HEK293 (cell line): ENCODE measurements at regions not wholly inside any gene's neighbourhood (a gene's known extent, or its start where the extent isn't known, plus 50 kb on each side); places are given as distances from the start of the nearest gene placed in this dataset.

Experiments
- CTCF ChIA-PET: fragments of 350-600 bp; formaldehyde crosslinking; extraction: SDS; loops from one replicate; lab custom pipeline; 2021; ENCODE audit warnings: antibody characterized with exemption; lab: Yijun Ruan, JAX
- POLR2A ChIA-PET: fragments of 300-600 bp; formaldehyde crosslinking; extraction: SDS; loops from one replicate; lab custom pipeline; 2020; ENCODE audit warnings: antibody characterized with exemption, inconsistent platforms; lab: Yijun Ruan, JAX
- H3K27ac ChIP-seq: fragments of 200-500 bp; sonication (Bioruptor generic); 2 replicates; pipeline ENCODE4 v1.5.1; 2014; ENCODE audit warnings: low read depth, low read length, control low read depth, inconsistent platforms; ENCODE audit errors: extremely low read depth
- H3K36me3 ChIP-seq, 2 experiments: fragments of 200-500 bp in 1 of 2; sonication (Bioruptor generic) in 1 of 2; 1 replicate in 1 of 2; 2 replicates in 1 of 2; pipeline ENCODE4 v1.5.1; 2014 to 2017; ENCODE audit warnings: inconsistent platforms in 2 of 2, low read length in 2 of 2; ENCODE audit not compliant: control insufficient read depth in 2 of 2, insufficient read depth in 1 of 2
- H3K4me1 ChIP-seq: fragments of 200-500 bp; sonication (Bioruptor generic); 2 replicates; pipeline ENCODE4 v1.5.1; 2014; ENCODE audit warnings: mild to moderate bottlenecking, low read length, inconsistent platforms; ENCODE audit not compliant: control insufficient read depth, insufficient read depth
- H3K4me3 ChIP-seq: 2 replicates; pipeline ENCODE4 v1.5.1; 2011; ENCODE audit warnings: low read depth, mild to moderate bottlenecking, control low read depth, low read length, moderate library complexity
- H3K9me3 ChIP-seq: fragments of 200-500 bp; sonication (Bioruptor generic); 2 replicates; pipeline ENCODE4 v1.5.1; 2014; ENCODE audit warnings: low read depth, low read length, inconsistent platforms; ENCODE audit not compliant: control insufficient read depth, insufficient read depth
- BCL11B ChIP-seq: fragments of 450-650 bp; formaldehyde crosslinking; IDR thresholded peaks from 2 replicates; pipeline ENCODE4 v1.5.1; 2016; ENCODE audit warnings: low read depth, missing biosample characterization, missing genetic modification characterization
- CTCF ChIP-seq: fragments of 450-650 bp; formaldehyde crosslinking; IDR thresholded peaks from 2 replicates; pipeline ENCODE4 v1.5.1; 2016; ENCODE audit warnings: missing biosample characterization, missing genetic modification characterization
- INSM2 ChIP-seq: fragments of 450-650 bp; formaldehyde crosslinking; IDR thresholded peaks from 2 replicates; pipeline ENCODE4 v1.5.1; 2016; ENCODE audit warnings: missing biosample characterization, missing genetic modification characterization
- PRDM2 ChIP-seq: fragments of 450-650 bp; formaldehyde crosslinking; IDR thresholded peaks from 2 replicates; pipeline ENCODE4 v1.5.1; 2016; ENCODE audit warnings: missing biosample characterization, missing genetic modification characterization, borderline replicate concordance
- TRIM28 ChIP-seq: IDR thresholded peaks from 2 replicates; pipeline ENCODE4 v1.6.1; 2011; ENCODE audit warnings: low read length, control low read depth, borderline replicate concordance
- ZBTB10 ChIP-seq: fragments of 450-650 bp; formaldehyde crosslinking; IDR thresholded peaks from 2 replicates; pipeline ENCODE4 v1.5.1; 2016; ENCODE audit warnings: missing biosample characterization, missing genetic modification characterization
- ZNF16 ChIP-seq: fragments of 450-650 bp; formaldehyde crosslinking; IDR thresholded peaks from 2 replicates; pipeline ENCODE4 v1.5.1; 2016; ENCODE audit warnings: low read depth, missing biosample characterization, missing genetic modification characterization
- ZNF214 ChIP-seq: fragments of 450-650 bp; formaldehyde crosslinking; IDR thresholded peaks from 2 replicates; pipeline ENCODE4 v1.5.1; 2017; ENCODE audit warnings: missing biosample characterization, mild to moderate bottlenecking, missing genetic modification characterization, borderline replicate concordance
- ZNF354C ChIP-seq: fragments of 450-650 bp; formaldehyde crosslinking; IDR thresholded peaks from 2 replicates; pipeline ENCODE4 v1.5.1; 2016; ENCODE audit warnings: missing biosample characterization, missing genetic modification characterization, low read depth, borderline replicate concordance
- ZNF426 ChIP-seq: fragments of 450-650 bp; formaldehyde crosslinking; IDR thresholded peaks from 2 replicates; pipeline ENCODE4 v1.5.1; 2017; ENCODE audit warnings: missing biosample characterization, missing genetic modification characterization, mild to moderate bottlenecking, inconsistent platforms, moderate library complexity
- ZNF449 ChIP-seq: fragments of 450-650 bp; formaldehyde crosslinking; IDR thresholded peaks from 2 replicates; pipeline ENCODE4 v1.5.1; 2017; ENCODE audit warnings: missing biosample characterization, mild to moderate bottlenecking, missing genetic modification characterization, moderate library complexity
- ZNF473 ChIP-seq: fragments of 450-650 bp; formaldehyde crosslinking; IDR thresholded peaks from 2 replicates; pipeline ENCODE4 v1.5.1; 2017; ENCODE audit warnings: missing biosample characterization, missing genetic modification characterization
- ZNF548 ChIP-seq: fragments of 450-650 bp; formaldehyde crosslinking; IDR thresholded peaks from 2 replicates; pipeline ENCODE4 v1.5.1; 2016; ENCODE audit warnings: missing biosample characterization, missing genetic modification characterization
- ZNF560 ChIP-seq: fragments of 450-650 bp; formaldehyde crosslinking; IDR thresholded peaks from 2 replicates; pipeline ENCODE4 v1.5.1; 2017; ENCODE audit warnings: missing biosample characterization, missing genetic modification characterization, borderline replicate concordance
- ZNF610 ChIP-seq: fragments of 450-650 bp; formaldehyde crosslinking; IDR thresholded peaks from 2 replicates; pipeline ENCODE4 v1.5.1; 2016; ENCODE audit warnings: missing biosample characterization, missing genetic modification characterization, borderline replicate concordance
- ZNF707 ChIP-seq: fragments of 450-650 bp; formaldehyde crosslinking; IDR thresholded peaks from 2 replicates; pipeline ENCODE4 v1.5.1; 2016; ENCODE audit warnings: missing biosample characterization, missing genetic modification characterization
- ZSCAN5A ChIP-seq: fragments of 450-650 bp; formaldehyde crosslinking; IDR thresholded peaks from 2 replicates; pipeline ENCODE4 v1.5.1; 2016; ENCODE audit warnings: missing biosample characterization, missing genetic modification characterization
- TF ChIP-seq, protein P1 (sequence below): fragments of 450-650 bp; formaldehyde crosslinking; IDR thresholded peaks from 2 replicates; pipeline ENCODE4 v1.5.1; 2017; ENCODE audit warnings: missing biosample characterization, missing genetic modification characterization

DNA sequence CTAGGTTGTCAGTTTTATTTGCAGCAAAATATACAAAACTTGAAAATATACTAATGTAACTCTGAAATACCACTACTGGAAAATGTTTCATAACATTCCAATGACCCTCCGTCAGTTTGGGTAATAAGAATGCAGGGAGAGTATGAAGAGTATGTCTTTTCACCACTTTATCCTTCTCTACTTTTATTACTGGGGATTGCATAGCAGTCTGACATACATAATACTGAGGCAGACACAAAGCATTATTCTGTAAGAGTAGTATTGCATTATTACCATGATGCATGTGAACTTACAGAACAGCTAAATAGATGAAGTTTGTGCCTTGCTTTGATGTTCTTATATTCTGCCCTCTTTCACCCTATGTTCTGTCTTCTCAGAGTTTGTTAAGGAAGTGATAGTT is 151.8 kb upstream of the TPK1 start:
- no peaks in the 10 kb centered on the region for H3K4me1 ChIP-seq
- CTCF ChIA-PET = interaction anchor here (0.6 kb wide), 1 partner anchor 7 kb away, joined by 3 read pairs; no protein-coding TSS in a partner anchor
- no peaks in the 10 kb centered on the region for H3K9me3 ChIP-seq
- POLR2A ChIA-PET = no interaction called here
- H3K27ac ChIP-seq = no peak overlapping the region
- no peak overlapping the region for H3K4me3 ChIP-seq
- TF ChIP-seq ZNF214 (tag by site-specific recombination) = no peak
- TF ChIP-seq ZNF707 = no peak
- no peak for TF ChIP-seq ZNF610
- no peak for TF ChIP-seq ZNF473 (tag by site-specific recombination)
- no peak for TF ChIP-seq ZNF560 (tag by site-specific recombination)
- TF ChIP-seq ZNF426 (tag by site-specific recombination) = no peak
- no peaks in the 10 kb centered on the region for H3K36me3 ChIP-seq

DNA sequence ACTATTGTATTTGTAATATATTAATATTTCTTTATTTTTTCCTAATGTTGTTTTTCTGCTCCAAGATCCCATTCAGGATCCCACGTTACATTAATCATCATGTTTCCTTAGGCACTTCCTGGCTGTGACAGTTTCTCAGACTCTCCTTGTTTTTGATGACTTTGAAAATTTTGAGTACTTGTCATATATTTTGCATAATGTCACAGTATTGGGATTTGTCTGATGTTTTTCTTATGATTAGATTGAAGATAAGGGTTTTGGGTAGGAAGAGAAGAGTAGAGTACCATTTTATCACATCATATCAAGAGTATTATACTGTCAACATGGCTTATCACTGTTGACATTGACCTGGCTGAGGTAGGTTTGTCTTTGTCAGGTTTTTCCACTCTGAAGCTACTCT is 146.3 kb upstream of the TPK1 start:
- Histone ChIP-seq H3K27ac (no peak overlapping the region), H3K9me3 (no peaks in the 10 kb centered on the region), H3K4me1 (no peaks in the 10 kb centered on the region), H3K36me3 (no peaks in the 10 kb centered on the region), H3K4me3 (no peak overlapping the region)
- CTCF ChIA-PET = no interaction called here
- POLR2A ChIA-PET = no interaction called here
- TF ChIP-seq PRDM2 (tag by site-specific recombination) = no peak
- TF ChIP-seq BCL11B (tag by site-specific recombination) = no peak
- TF ChIP-seq CTCF = no peak
- TF ChIP-seq TRIM28 = no peak
- TF ChIP-seq ZNF449 (tag by site-specific recombination) = no peak
- no peak for TF ChIP-seq ZSCAN5A (tag by site-specific recombination)
- TF ChIP-seq ZNF16 (tag by site-specific recombination) = no peak
- TF ChIP-seq INSM2 = no peak
- TF ChIP-seq ZBTB10 (tag by site-specific recombination) = no peak
- no peak for TF ChIP-seq ZNF354C (tag by site-specific recombination)
- TF ChIP-seq ZNF548 (tag by site-specific recombination) = no peak
- TF ChIP-seq, protein P1, sequence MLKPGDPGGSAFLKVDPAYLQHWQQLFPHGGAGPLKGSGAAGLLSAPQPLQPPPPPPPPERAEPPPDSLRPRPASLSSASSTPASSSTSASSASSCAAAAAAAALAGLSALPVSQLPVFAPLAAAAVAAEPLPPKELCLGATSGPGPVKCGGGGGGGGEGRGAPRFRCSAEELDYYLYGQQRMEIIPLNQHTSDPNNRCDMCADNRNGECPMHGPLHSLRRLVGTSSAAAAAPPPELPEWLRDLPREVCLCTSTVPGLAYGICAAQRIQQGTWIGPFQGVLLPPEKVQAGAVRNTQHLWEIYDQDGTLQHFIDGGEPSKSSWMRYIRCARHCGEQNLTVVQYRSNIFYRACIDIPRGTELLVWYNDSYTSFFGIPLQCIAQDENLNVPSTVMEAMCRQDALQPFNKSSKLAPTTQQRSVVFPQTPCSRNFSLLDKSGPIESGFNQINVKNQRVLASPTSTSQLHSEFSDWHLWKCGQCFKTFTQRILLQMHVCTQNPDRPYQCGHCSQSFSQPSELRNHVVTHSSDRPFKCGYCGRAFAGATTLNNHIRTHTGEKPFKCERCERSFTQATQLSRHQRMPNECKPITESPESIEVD (tag by site-specific recombination) = no peak
